Liver (tissue), 8 donors: ENCODE measurements at regions not wholly inside any gene's neighbourhood (a gene's known extent, or its start where the extent isn't known, plus 50 kb on each side); places are given as distances from the start of the nearest gene placed in this dataset.

ENCODE experiments used
- DNase-seq: peaks from one replicate; pipeline ENCODE4 v3.0.0-alpha.2; 2017; ENCODE audit warnings: low spot score
- H3K27ac ChIP-seq, 2 donors: one replicate each; pipeline ENCODE4 v1.7.0; 2013; ENCODE audit warnings: inconsistent platforms in 2 of 2, low read length in 2 of 2, control low read depth in 1 of 2, low read depth in 1 of 2, mild to moderate bottlenecking in 1 of 2
- H3K27me3 ChIP-seq, 4 donors: one replicate each; pipeline versions ENCODE4 v1.6.1 to v1.7.0; 2013; ENCODE audit warnings: low read length in 3 of 4, inconsistent platforms in 1 of 4, mild to moderate bottlenecking in 1 of 4, moderate library complexity in 1 of 4; ENCODE audit not compliant: control insufficient read depth in 4 of 4, insufficient read depth in 4 of 4
- H3K36me3 ChIP-seq, 4 donors: one replicate each; pipeline versions ENCODE4 v1.6.1 to v1.7.0; 2013; ENCODE audit warnings: low read length in 3 of 4, mild to moderate bottlenecking in 3 of 4, low read depth in 1 of 4, moderate library complexity in 1 of 4; ENCODE audit not compliant: control insufficient read depth in 4 of 4, insufficient read depth in 3 of 4
- H3K4me1 ChIP-seq, 4 donors: one replicate each; pipeline versions ENCODE4 v1.6.1 to v1.7.0; 2013; ENCODE audit warnings: low read length in 3 of 4, mild to moderate bottlenecking in 3 of 4, moderate library complexity in 1 of 4; ENCODE audit not compliant: control insufficient read depth in 4 of 4, insufficient read depth in 4 of 4
- H3K4me3 ChIP-seq, 3 donors: one replicate each; pipeline versions ENCODE4 v1.6.1 to v1.7.0; 2013; ENCODE audit warnings: low read length in 3 of 3, control low read depth in 1 of 3, low read depth in 1 of 3, mild to moderate bottlenecking in 1 of 3
- H3K9ac ChIP-seq, 2 donors: one replicate each; pipeline ENCODE4 v1.7.0; 2013; ENCODE audit warnings: low read length in 2 of 2, mild to moderate bottlenecking in 2 of 2, moderate library complexity in 2 of 2, control low read depth in 1 of 2, low read depth in 1 of 2
- H3K9me3 ChIP-seq, 4 donors: one replicate each; pipeline versions ENCODE4 v1.6.1 to v1.7.0; 2013; ENCODE audit warnings: low read length in 3 of 4; ENCODE audit not compliant: control insufficient read depth in 4 of 4
- EGR1 ChIP-seq, 2 donors: IDR thresholded peaks; 2 replicates each; pipeline ENCODE4 v1.6.1; 2016 to 2018; ENCODE audit warnings: antibody characterized with exemption in 2 of 2, low read depth in 2 of 2
- FOXA1 ChIP-seq: IDR thresholded peaks from 2 replicates; pipeline ENCODE4 v1.6.1; 2016; ENCODE audit warnings: antibody characterized with exemption
- FOXA2 ChIP-seq: IDR thresholded peaks from 2 replicates; pipeline ENCODE4 v1.6.1; 2016; ENCODE audit warnings: antibody characterized with exemption
- HNF4A ChIP-seq, 2 donors: conservative IDR thresholded peaks; 2 replicates each; pipeline ENCODE4 v1.6.1; 2016; ENCODE audit warnings: antibody characterized with exemption in 2 of 2, mild to moderate bottlenecking in 2 of 2
- HNF4G ChIP-seq: IDR thresholded peaks from 2 replicates; pipeline ENCODE4 v1.6.1; 2016; ENCODE audit warnings: antibody characterized with exemption
- JUND ChIP-seq, 2 donors: IDR thresholded peaks; 2 replicates each; pipeline ENCODE4 v1.6.1; 2016; ENCODE audit warnings: antibody characterized with exemption in 2 of 2
- NR2F2 ChIP-seq: IDR thresholded peaks from 2 replicates; pipeline ENCODE4 v1.6.1; 2016; ENCODE audit warnings: antibody characterized with exemption
- RAD21 ChIP-seq, 2 donors: IDR thresholded peaks; 2 replicates each; pipeline ENCODE4 v1.6.1; 2016; ENCODE audit warnings: antibody characterized with exemption in 2 of 2, mild to moderate bottlenecking in 2 of 2
- RXRA ChIP-seq, 2 donors: IDR thresholded peaks; 2 replicates each; pipeline ENCODE4 v1.6.1; 2017 to 2018; ENCODE audit warnings: antibody characterized with exemption in 2 of 2, mild to moderate bottlenecking in 1 of 2
- SP1 ChIP-seq: IDR thresholded peaks from 2 replicates; pipeline ENCODE4 v1.6.1; 2018; ENCODE audit warnings: antibody characterized with exemption, mild to moderate bottlenecking
- TAF1 ChIP-seq: conservative IDR thresholded peaks from 2 replicates; pipeline ENCODE4 v1.6.1; 2016; ENCODE audit warnings: antibody characterized with exemption, mild to moderate bottlenecking
- YY1 ChIP-seq: IDR thresholded peaks from 2 replicates; pipeline ENCODE4 v1.6.1; 2016; ENCODE audit warnings: antibody characterized with exemption, mild to moderate bottlenecking
- WGBS: extraction: QIAGEN DNeasy Blood & Tissue Kit; methylation state at CpG from one replicate; pipeline ENCODE4 v1.1.7; 2013; 5-methylcytosine and 5-hydroxymethylcytosine counted together
- TF ChIP-seq, protein P1 (sequence below): fragments of 150-350 bp; IDR thresholded peaks from 2 replicates; pipeline ENCODE4 v1.5.1; 2017; ENCODE audit warnings: improper control_type of control experiment, low read depth, low read length; ENCODE audit not compliant: missing input control
- TF ChIP-seq, protein P2 (sequence below): IDR thresholded peaks from 2 replicates; pipeline ENCODE4 v1.6.1; 2016; ENCODE audit warnings: antibody characterized with exemption
- TF ChIP-seq, protein P3 (sequence below): IDR thresholded peaks from 2 replicates; pipeline ENCODE4 v1.6.1; 2016; ENCODE audit warnings: antibody characterized with exemption
- TF ChIP-seq, protein P4 (sequence below): IDR thresholded peaks from 2 replicates; pipeline ENCODE4 v1.6.1; 2016; ENCODE audit warnings: antibody characterized with exemption, mild to moderate bottlenecking
- TF ChIP-seq, protein P5 (sequence below): IDR thresholded peaks from 2 replicates; pipeline ENCODE4 v1.6.1; 2016; ENCODE audit warnings: antibody characterized with exemption
- donor health status: healthy.
- donor health status: healthy.
- donor health status: healthy.
- donor health status: healthy.
- donor health status: healthy.

DNA sequence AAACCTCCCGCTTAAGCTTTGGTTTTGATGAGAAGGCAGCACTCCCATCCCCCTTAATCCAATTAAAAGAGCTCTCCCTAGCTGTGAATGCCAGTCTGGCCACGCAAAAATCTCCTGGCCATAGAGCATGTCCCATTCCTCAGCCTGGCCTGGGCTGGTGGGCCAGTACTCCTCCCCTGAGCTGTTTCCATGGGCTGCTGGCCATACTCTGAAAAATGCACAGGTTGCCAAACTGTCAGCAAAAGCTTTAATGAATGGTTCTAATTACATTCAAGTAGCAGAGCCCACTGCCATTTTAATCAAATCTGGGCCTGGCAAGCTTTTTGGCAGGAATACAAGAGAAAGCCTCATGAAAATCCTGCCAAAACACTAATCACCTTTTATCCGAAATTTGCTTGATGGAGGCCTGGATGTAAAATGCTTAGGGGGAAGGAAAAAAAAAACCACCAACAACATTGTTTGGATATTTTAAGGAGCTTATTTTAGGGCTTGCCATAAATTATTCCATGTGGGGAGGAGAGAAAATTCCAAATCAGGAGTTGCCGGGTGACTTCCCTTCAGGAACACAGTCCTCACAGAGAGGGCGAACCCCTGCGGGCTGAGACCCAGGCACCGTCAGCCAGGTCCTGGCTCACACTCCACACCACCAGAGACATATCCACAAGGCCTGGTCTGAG lies 243.3 kb downstream of the SEC61B start:
- no peak overlapping the region for H3K9ac ChIP-seq
- no peaks in the 10 kb centered on the region for H3K4me1 ChIP-seq
- H3K9me3 ChIP-seq = no peaks in the 10 kb centered on the region
- DNase-seq = no peak
- 93% methylated on average over 7 of the region's 7 CpGs for WGBS
- TF ChIP-seq, protein P1, sequence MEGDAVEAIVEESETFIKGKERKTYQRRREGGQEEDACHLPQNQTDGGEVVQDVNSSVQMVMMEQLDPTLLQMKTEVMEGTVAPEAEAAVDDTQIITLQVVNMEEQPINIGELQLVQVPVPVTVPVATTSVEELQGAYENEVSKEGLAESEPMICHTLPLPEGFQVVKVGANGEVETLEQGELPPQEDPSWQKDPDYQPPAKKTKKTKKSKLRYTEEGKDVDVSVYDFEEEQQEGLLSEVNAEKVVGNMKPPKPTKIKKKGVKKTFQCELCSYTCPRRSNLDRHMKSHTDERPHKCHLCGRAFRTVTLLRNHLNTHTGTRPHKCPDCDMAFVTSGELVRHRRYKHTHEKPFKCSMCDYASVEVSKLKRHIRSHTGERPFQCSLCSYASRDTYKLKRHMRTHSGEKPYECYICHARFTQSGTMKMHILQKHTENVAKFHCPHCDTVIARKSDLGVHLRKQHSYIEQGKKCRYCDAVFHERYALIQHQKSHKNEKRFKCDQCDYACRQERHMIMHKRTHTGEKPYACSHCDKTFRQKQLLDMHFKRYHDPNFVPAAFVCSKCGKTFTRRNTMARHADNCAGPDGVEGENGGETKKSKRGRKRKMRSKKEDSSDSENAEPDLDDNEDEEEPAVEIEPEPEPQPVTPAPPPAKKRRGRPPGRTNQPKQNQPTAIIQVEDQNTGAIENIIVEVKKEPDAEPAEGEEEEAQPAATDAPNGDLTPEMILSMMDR = no peak
- TF ChIP-seq, protein P2, sequence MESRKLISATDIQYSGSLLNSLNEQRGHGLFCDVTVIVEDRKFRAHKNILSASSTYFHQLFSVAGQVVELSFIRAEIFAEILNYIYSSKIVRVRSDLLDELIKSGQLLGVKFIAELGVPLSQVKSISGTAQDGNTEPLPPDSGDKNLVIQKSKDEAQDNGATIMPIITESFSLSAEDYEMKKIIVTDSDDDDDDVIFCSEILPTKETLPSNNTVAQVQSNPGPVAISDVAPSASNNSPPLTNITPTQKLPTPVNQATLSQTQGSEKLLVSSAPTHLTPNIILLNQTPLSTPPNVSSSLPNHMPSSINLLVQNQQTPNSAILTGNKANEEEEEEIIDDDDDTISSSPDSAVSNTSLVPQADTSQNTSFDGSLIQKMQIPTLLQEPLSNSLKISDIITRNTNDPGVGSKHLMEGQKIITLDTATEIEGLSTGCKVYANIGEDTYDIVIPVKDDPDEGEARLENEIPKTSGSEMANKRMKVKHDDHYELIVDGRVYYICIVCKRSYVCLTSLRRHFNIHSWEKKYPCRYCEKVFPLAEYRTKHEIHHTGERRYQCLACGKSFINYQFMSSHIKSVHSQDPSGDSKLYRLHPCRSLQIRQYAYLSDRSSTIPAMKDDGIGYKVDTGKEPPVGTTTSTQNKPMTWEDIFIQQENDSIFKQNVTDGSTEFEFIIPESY = no peak
- TF ChIP-seq HNF4A (conservative IDR thresholded peaks at IDR 0.05) = no peak
- TF ChIP-seq, protein P3, sequence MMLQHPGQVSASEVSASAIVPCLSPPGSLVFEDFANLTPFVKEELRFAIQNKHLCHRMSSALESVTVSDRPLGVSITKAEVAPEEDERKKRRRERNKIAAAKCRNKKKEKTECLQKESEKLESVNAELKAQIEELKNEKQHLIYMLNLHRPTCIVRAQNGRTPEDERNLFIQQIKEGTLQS = no peak
- TF ChIP-seq FOXA2 = no peak
- TF ChIP-seq HNF4G = no peak
- no peak for TF ChIP-seq JUND (IDR thresholded peaks at IDR 0.05)
- TF ChIP-seq, protein P4, sequence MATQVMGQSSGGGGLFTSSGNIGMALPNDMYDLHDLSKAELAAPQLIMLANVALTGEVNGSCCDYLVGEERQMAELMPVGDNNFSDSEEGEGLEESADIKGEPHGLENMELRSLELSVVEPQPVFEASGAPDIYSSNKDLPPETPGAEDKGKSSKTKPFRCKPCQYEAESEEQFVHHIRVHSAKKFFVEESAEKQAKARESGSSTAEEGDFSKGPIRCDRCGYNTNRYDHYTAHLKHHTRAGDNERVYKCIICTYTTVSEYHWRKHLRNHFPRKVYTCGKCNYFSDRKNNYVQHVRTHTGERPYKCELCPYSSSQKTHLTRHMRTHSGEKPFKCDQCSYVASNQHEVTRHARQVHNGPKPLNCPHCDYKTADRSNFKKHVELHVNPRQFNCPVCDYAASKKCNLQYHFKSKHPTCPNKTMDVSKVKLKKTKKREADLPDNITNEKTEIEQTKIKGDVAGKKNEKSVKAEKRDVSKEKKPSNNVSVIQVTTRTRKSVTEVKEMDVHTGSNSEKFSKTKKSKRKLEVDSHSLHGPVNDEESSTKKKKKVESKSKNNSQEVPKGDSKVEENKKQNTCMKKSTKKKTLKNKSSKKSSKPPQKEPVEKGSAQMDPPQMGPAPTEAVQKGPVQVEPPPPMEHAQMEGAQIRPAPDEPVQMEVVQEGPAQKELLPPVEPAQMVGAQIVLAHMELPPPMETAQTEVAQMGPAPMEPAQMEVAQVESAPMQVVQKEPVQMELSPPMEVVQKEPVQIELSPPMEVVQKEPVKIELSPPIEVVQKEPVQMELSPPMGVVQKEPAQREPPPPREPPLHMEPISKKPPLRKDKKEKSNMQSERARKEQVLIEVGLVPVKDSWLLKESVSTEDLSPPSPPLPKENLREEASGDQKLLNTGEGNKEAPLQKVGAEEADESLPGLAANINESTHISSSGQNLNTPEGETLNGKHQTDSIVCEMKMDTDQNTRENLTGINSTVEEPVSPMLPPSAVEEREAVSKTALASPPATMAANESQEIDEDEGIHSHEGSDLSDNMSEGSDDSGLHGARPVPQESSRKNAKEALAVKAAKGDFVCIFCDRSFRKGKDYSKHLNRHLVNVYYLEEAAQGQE = no peak
- no peak for TF ChIP-seq RXRA (IDR thresholded peaks at IDR 0.05)
- no peak for TF ChIP-seq TAF1
- TF ChIP-seq FOXA1 = no peak
- TF ChIP-seq RAD21 (IDR thresholded peaks at IDR 0.05) = no peak
- no peak for TF ChIP-seq YY1
- no peak for TF ChIP-seq NR2F2
- H3K4me3 ChIP-seq = no peak overlapping the region
- no peak overlapping the region for H3K27ac ChIP-seq
- H3K36me3 ChIP-seq = no peaks in the 10 kb centered on the region
- no peaks in the 10 kb centered on the region for H3K27me3 ChIP-seq

DNA sequence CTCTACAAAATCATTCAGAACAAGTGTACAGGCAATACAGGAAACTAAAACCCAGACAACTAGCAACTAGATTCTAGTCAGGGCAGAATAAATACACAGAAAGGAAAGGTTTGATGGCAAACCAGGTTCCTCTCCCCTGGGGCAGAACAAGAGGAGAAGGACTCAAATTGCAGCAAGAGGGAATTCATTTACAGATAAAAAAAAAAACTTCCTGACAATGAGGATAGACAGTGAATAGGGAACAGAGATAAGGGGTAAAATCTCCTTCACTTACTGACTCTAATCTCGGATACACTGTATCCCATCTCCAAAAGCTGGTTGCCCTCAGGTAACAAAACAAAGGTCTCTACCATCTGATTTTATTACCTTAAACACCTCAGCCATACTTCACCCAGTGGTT lies 244.0 kb downstream of the SEC61B start:
- TF ChIP-seq RXRA (IDR thresholded peaks at IDR 0.05) (no peak), HNF4A (conservative IDR thresholded peaks at IDR 0.05) (no peak), EGR1 (IDR thresholded peaks at IDR 0.05; ENCODE audit: low read depth in 2 of 2) (no peak), SP1 (no peak), NR2F2 (no peak), FOXA2 (no peak), HNF4G (no peak)
- TF ChIP-seq, protein P2 = no peak
- TF ChIP-seq, protein P5, sequence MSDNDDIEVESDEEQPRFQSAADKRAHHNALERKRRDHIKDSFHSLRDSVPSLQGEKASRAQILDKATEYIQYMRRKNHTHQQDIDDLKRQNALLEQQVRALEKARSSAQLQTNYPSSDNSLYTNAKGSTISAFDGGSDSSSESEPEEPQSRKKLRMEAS = no peak
- TF ChIP-seq, protein P1 = no peak
- TF ChIP-seq, protein P3 = no peak
- 83% methylated on average over 1 of the region's 1 CpG for WGBS
- H3K9me3 ChIP-seq = no peaks in the 10 kb centered on the region
- no peak overlapping the region for H3K9ac ChIP-seq
- H3K36me3 ChIP-seq = no peaks in the 10 kb centered on the region
- H3K4me1 ChIP-seq = no peaks in the 10 kb centered on the region
- no peaks in the 10 kb centered on the region for H3K27me3 ChIP-seq
- DNase-seq = no peak
- no peak overlapping the region for H3K27ac ChIP-seq
- no peak overlapping the region for H3K4me3 ChIP-seq
